ENCODE measurements at regions not wholly inside any gene's neighbourhood (a gene's known extent, or its start where the extent isn't known, plus 50 kb on each side); places are given as distances from the start of the nearest gene placed in this dataset.

DNA sequence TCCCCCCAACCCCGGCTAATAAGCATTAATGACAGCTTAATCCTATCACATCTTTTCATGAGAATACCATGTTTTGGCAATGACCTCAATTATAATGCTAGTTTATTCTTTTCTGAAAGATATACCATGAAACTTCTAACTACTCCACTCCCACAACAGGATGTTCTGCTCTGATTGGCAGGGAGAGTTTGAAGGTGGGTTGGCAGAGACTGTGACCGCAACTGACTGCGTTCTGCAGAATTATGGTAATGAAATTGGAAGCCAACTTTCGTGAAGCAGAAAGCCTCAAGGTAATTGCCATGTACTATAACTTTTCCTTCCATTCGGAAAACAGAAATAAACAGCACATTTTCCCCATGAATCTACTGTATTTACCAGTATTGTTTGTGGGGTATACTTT lies 288.2 kb upstream of the SEMA3D start:
- Histone ChIP-seq H3K4me1 (no peaks in the 10 kb centered on the region), H3K27ac (no peak overlapping the region), H3K4me3 (no peak overlapping the region), H3K9me3 (no peaks in the 10 kb centered on the region), H3K36me3 (no peaks in the 10 kb centered on the region), H3K27me3 (no peaks in the 10 kb centered on the region)
- TF ChIP-seq, protein P1, sequence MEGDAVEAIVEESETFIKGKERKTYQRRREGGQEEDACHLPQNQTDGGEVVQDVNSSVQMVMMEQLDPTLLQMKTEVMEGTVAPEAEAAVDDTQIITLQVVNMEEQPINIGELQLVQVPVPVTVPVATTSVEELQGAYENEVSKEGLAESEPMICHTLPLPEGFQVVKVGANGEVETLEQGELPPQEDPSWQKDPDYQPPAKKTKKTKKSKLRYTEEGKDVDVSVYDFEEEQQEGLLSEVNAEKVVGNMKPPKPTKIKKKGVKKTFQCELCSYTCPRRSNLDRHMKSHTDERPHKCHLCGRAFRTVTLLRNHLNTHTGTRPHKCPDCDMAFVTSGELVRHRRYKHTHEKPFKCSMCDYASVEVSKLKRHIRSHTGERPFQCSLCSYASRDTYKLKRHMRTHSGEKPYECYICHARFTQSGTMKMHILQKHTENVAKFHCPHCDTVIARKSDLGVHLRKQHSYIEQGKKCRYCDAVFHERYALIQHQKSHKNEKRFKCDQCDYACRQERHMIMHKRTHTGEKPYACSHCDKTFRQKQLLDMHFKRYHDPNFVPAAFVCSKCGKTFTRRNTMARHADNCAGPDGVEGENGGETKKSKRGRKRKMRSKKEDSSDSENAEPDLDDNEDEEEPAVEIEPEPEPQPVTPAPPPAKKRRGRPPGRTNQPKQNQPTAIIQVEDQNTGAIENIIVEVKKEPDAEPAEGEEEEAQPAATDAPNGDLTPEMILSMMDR (IDR thresholded peaks at IDR 0.05 in 4 of 5, conservative IDR thresholded peaks at IDR 0.05 in 1 of 5), result no peak
- TF ChIP-seq POLR2A (IDR thresholded peaks at IDR 0.05), result no peak
- intact Hi-C loops (cut with DNase I; ENCODE audit: low total_unique reads), result no loop called here
- in situ Hi-C loops (cut with MboI; ENCODE audit: low sequenced_read_pairs in 4 of 4), result no loop called here
- ATAC-seq, result no peak
- no peak for DNase-seq

DNA sequence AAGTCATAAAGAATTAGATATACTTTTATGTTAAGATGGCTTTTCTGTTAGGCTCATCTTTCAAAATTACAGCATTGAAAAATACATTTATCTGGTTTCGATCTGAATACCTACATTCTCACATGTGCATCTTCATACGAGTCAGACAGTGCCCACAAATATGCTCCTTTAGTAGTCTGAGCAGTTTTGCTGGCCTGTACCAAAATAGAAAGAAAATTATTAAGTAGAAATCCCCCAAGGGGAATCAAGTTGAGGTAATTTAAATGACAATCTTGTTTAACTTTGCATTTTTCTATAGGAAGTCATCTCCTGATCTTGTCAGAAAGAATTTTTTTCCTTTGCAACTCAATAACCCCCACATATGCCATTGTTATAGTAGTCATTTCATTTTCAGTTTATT lies 287.4 kb upstream of the SEMA3D start:
- in situ Hi-C loops (cut with MboI; ENCODE audit: low sequenced_read_pairs in 4 of 4) (no loop called here), intact Hi-C loops (cut with DNase I; ENCODE audit: low total_unique reads) (no loop called here)
- Histone ChIP-seq H3K27me3 (no peaks in the 10 kb centered on the region), H3K36me3 (no peaks in the 10 kb centered on the region), H3K4me3 (no peak overlapping the region), H3K4me1 (no peaks in the 10 kb centered on the region), H3K27ac (no peak overlapping the region), H3K9me3 (no peaks in the 10 kb centered on the region)
- TF ChIP-seq POLR2A (IDR thresholded peaks at IDR 0.05), result no peak
- TF ChIP-seq, protein P1 (IDR thresholded peaks at IDR 0.05 in 4 of 5, conservative IDR thresholded peaks at IDR 0.05 in 1 of 5), result no peak
- ATAC-seq (no peak), DNase-seq (no peak)

DNA sequence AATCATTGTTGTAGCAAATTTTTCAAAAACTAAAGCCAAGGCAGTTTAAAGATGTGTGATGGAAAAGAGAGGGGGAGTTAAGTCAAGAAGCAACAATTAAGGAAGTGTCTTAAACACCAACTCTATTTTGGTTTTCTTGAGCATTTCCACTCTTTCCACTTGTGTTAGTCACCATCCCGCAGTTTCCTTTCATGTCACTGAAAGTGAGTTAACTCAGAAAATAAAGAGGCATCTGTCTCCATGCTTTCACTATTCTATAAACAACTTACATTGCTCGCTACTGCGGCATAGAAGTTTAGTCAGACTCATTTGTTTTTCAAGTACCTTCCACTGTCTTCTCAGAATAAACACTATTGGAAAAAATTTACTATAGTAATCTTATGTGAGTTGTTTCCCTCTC lies 284.9 kb upstream of the SEMA3D start:
- H3K4me3 ChIP-seq, result no peak overlapping the region
- no peaks in the 10 kb centered on the region for H3K9me3 ChIP-seq
- H3K36me3 ChIP-seq, result no peaks in the 10 kb centered on the region
- intact Hi-C loops (cut with DNase I; ENCODE audit: low total_unique reads) (no loop called here), in situ Hi-C loops (cut with MboI; ENCODE audit: low sequenced_read_pairs in 4 of 4) (no loop called here)
- no peaks in the 10 kb centered on the region for H3K27me3 ChIP-seq
- no peak overlapping the region for H3K27ac ChIP-seq
- no peak for DNase-seq
- no peaks in the 10 kb centered on the region for H3K4me1 ChIP-seq
- no peak for ATAC-seq
- TF ChIP-seq, protein P1 (IDR thresholded peaks at IDR 0.05 in 4 of 5, conservative IDR thresholded peaks at IDR 0.05 in 1 of 5), result no peak
- no peak for TF ChIP-seq POLR2A (IDR thresholded peaks at IDR 0.05)

DNA sequence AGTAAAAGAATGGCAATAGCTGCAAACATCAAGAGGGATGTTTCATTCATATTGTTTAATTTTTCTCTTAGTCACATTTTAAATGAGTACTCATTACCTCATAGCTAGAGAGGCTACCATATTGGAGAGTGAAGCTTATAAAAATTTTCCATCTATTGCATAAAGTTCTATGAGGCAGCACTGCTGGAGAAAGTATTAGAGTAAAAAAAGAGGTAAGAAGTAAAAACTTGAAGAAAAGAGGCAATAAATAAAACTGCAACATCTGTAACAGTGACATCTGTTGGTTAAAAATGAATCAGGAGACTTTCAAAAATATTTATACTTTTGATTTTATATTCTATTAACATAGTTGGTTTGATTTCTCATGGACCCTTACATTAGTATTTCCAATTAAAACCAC lies 284.5 kb upstream of the SEMA3D start:
- no peak for TF ChIP-seq POLR2A (IDR thresholded peaks at IDR 0.05)
- TF ChIP-seq, protein P1 (IDR thresholded peaks at IDR 0.05 in 4 of 5, conservative IDR thresholded peaks at IDR 0.05 in 1 of 5), result no peak
- Histone ChIP-seq H3K4me3 (no peak overlapping the region), H3K9me3 (no peaks in the 10 kb centered on the region), H3K36me3 (no peaks in the 10 kb centered on the region), H3K27ac (no peak overlapping the region), H3K27me3 (no peaks in the 10 kb centered on the region), H3K4me1 (no peaks in the 10 kb centered on the region)
- in situ Hi-C loops (cut with MboI; ENCODE audit: low sequenced_read_pairs in 4 of 4), result no loop called here
- intact Hi-C loops (cut with DNase I; ENCODE audit: low total_unique reads), result no loop called here
- DNase-seq, result no peak
- ATAC-seq, result no peak

DNA sequence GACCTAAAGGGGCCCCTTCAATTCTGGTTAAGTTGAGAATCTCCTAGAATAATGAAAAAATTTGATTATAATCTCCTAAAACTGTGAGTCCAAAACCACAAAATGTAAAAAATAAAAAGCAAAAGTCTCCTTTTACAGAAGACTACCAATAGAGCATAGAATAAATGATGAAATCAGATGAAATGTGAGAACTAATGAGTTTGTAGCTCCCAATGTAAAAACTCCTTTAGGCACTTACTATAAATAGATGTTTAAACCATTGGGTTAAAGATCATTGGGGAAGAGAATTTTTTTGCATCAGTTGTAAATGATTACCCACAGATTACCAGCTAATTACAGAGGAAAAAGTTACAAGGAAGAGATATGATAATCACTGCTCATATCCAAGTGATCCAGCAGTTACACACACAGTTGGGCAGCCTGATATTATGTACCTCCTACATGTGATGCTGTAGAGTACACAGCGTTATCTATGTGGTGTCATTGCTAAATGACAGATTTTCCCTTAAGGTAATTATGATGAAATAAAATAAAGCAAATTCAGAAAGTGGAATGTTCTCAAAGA lies 282.7 kb upstream of the SEMA3D start:
- Histone ChIP-seq H3K27me3 (no peaks in the 10 kb centered on the region), H3K4me3 (no peak overlapping the region), H3K9me3 (no peaks in the 10 kb centered on the region), H3K27ac (no peak overlapping the region), H3K4me1 (no peaks in the 10 kb centered on the region), H3K36me3 (no peaks in the 10 kb centered on the region)
- ATAC-seq (no peak), DNase-seq (no peak)
- TF ChIP-seq, protein P1 (IDR thresholded peaks at IDR 0.05 in 4 of 5, conservative IDR thresholded peaks at IDR 0.05 in 1 of 5), result no peak
- TF ChIP-seq POLR2A (IDR thresholded peaks at IDR 0.05), result no peak
- intact Hi-C loops (cut with DNase I; ENCODE audit: low total_unique reads), result no loop called here
- in situ Hi-C loops (cut with MboI; ENCODE audit: low sequenced_read_pairs in 4 of 4), result no loop called here
